ENCODE measurements at regions not wholly inside any gene's neighbourhood (a gene's known extent, or its start where the extent isn't known, plus 50 kb on each side); places are given as distances from the start of the nearest gene placed in this dataset.
"Not testable (repeated sequence)": the region's sequence is repeated elsewhere in the genome, so short reads cannot be mapped to it uniquely, and the experiment has no call there.

DNA sequence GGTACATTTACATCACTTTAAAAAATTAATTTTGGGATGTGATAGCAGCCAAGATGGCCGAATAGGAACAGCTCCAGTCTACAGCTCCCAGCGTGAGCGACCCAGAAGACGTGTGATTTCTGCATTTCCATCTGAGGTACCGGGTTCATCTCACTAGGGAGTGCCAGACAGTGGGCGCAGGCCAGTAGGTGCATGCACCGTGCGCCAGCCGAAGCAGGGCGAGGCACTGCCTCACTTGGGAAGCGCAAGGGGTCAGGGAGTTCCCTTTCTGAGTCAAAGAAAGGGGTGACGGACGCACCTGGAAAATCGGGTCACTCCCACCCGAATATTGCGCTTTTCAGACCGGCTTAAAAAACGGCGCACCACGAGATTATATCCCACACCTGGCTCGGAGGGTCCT lies 233.2 kb downstream of the PLOD2 start:
- TF ChIP-seq, protein P1, sequence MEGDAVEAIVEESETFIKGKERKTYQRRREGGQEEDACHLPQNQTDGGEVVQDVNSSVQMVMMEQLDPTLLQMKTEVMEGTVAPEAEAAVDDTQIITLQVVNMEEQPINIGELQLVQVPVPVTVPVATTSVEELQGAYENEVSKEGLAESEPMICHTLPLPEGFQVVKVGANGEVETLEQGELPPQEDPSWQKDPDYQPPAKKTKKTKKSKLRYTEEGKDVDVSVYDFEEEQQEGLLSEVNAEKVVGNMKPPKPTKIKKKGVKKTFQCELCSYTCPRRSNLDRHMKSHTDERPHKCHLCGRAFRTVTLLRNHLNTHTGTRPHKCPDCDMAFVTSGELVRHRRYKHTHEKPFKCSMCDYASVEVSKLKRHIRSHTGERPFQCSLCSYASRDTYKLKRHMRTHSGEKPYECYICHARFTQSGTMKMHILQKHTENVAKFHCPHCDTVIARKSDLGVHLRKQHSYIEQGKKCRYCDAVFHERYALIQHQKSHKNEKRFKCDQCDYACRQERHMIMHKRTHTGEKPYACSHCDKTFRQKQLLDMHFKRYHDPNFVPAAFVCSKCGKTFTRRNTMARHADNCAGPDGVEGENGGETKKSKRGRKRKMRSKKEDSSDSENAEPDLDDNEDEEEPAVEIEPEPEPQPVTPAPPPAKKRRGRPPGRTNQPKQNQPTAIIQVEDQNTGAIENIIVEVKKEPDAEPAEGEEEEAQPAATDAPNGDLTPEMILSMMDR (IDR thresholded peaks at IDR 0.05; ENCODE audit: low read depth, low read length, poor library complexity, severe bottlenecking) = not testable (repeated sequence)
- not testable (repeated sequence) for TF ChIP-seq EZH2phosphoT487 (IDR thresholded peaks at IDR 0.05; ENCODE audit: borderline replicate concordance, low read length)

Data from DOHH2 (cell line).